Superior temporal gyrus (tissue), 1 donor: ENCODE measurements at regions not wholly inside any gene's neighbourhood (a gene's known extent, or its start where the extent isn't known, plus 50 kb on each side); places are given as distances from the start of the nearest gene placed in this dataset.
"Not testable (repeated sequence)": the region's sequence is repeated elsewhere in the genome, so short reads cannot be mapped to it uniquely, and the experiment has no call there.

Source experiments
- DNase-seq: peaks from one replicate; pipeline ENCODE4 v3.0.0-alpha.2; 2016; ENCODE audit errors: extremely low spot score

DNA sequence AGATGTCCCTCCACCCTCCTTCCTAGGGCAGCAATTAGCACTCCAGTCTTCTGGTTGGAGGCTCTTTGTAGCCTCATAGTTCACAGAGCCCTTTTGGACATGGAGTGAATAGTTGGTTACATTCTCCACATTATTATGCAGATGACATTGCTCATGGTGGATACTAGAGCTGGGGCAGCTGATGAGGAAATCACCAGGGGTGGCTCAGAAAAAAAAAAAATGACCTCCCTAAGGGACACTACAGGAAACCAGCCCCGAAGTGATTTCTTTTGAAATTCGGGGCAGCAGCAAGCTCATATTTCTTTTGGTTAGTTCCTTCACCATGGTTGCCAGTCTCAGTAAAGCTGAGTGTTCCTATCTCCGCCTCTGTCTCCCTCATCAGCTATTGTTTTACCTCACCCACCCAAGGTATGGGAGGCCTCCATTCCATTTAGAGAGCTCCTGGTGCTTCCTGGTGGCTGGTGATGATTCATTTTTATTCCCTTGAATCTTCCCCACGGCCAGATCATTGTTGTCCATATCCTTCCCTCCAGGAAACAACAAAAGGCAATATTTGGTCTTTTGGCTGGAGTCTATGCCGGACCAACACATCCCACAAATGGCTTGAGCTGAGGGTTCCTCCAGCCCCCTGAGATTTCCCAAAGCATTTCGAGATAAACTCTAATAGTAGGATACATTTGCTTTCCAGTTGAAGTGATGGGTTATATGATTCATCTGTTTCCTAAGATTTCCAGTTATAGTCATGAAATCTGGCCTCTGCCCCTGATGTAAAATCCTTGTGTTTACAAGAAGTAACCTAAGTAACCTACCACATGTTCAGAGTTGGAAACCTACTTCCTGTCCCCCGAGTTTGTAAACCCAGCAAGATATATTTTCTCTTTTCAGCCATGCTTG, 56.2 kb upstream of the NID2 start:
- DNase-seq: peak; percentile 25

DNA sequence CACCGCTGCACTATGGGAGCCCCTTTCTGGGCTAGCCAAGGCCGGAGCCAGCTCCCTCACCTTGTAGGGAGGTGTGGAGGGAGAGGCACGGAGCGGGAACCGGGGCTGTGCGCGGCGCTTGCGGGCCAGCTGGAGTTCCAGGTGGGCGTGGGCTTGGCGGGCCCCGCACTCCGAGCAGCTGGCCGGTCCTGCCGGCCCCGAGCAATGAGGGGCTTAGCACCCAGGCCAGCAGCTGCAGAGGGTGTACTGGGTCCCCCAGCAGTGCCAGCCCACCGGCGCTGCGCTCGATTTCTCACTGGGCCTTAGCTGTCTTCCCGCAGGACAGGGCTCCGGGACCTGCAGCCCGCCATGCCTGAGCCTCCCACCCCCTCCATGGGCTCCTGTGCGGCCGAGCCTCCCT, 53.3 kb upstream of the NID2 start:
- not testable (repeated sequence) for DNase-seq

GRCh38 chr14:52121441-52121840, 52.6 kb upstream of the NID2 start:
- no peak for DNase-seq

- peak; percentile 87 for DNase-seq
Observed at GRCh38 chr14:52119030-52119429, 50.2 kb upstream of the NID2 start.
